Activated T-cell treated with anti-CD3 and anti-CD28 coated beads, Interleukin-2, amount 50 U/mL, for 1 hour (primary cell): ENCODE measurements at regions not wholly inside any gene's neighbourhood (a gene's known extent, or its start where the extent isn't known, plus 50 kb on each side); places are given as distances from the start of the nearest gene placed in this dataset.

Experiments
- DNase-seq: peaks from one replicate; pipeline ENCODE4 v3.0.0-alpha.2; 2020

GRCh38 chr12:124504273-124505000 lies 63.0 kb downstream of the NCOR2 start:
- DNase-seq, result no peak

- DNase-seq, result no peak
These were observed 64.1 kb downstream of the NCOR2 start for GRCh38 chr12:124503305-124503704.

GRCh38 chr12:124502379-124502778 lies 65.0 kb downstream of the NCOR2 start:
- no peak for DNase-seq

GRCh38 chr12:124501827-124502226 lies 65.6 kb downstream of the NCOR2 start:
- no peak for DNase-seq

GRCh38 chr12:124501112-124501561 lies 66.3 kb downstream of the NCOR2 start:
- no peak for DNase-seq

- DNase-seq, result no peak
These were observed 67.5 kb downstream of the NCOR2 start for GRCh38 chr12:124499898-124500244.

GRCh38 chr12:124499190-124499753 lies 68.1 kb downstream of the NCOR2 start:
- DNase-seq, result no peak

GRCh38 chr12:124498275-124499189 lies 68.9 kb downstream of the NCOR2 start:
- DNase-seq, result no peak

- no peak for DNase-seq
These were observed 69.8 kb downstream of the NCOR2 start for GRCh38 chr12:124497658-124498057.

- DNase-seq, result no peak
These were observed 70.4 kb downstream of the NCOR2 start for GRCh38 chr12:124497039-124497438.

GRCh38 chr12:124496584-124496983 lies 70.8 kb downstream of the NCOR2 start:
- no peak for DNase-seq

- no peak for DNase-seq
These were observed 72.0 kb downstream of the NCOR2 start for GRCh38 chr12:124495194-124495983.

- no peak for DNase-seq
These were observed 72.7 kb downstream of the NCOR2 start for GRCh38 chr12:124494751-124495129.

- no peak for DNase-seq
These were observed 73.3 kb downstream of the NCOR2 start for GRCh38 chr12:124493809-124494750.

GRCh38 chr12:124492879-124493808 lies 74.3 kb downstream of the NCOR2 start:
- no peak for DNase-seq

GRCh38 chr12:124491856-124492420 lies 75.5 kb downstream of the NCOR2 start:
- no peak for DNase-seq

GRCh38 chr12:124491310-124491709 lies 76.1 kb downstream of the NCOR2 start:
- no peak for DNase-seq

GRCh38 chr12:124490584-124491305 lies 76.7 kb downstream of the NCOR2 start:
- DNase-seq, result no peak

GRCh38 chr12:124489915-124490583 lies 77.4 kb downstream of the NCOR2 start:
- no peak for DNase-seq
